ENCODE measurements at regions not wholly inside any gene's neighbourhood (a gene's known extent, or its start where the extent isn't known, plus 50 kb on each side); places are given as distances from the start of the nearest gene placed in this dataset.
"Not testable (repeated sequence)": the region's sequence is repeated elsewhere in the genome, so short reads cannot be mapped to it uniquely, and the experiment has no call there.

DNA sequence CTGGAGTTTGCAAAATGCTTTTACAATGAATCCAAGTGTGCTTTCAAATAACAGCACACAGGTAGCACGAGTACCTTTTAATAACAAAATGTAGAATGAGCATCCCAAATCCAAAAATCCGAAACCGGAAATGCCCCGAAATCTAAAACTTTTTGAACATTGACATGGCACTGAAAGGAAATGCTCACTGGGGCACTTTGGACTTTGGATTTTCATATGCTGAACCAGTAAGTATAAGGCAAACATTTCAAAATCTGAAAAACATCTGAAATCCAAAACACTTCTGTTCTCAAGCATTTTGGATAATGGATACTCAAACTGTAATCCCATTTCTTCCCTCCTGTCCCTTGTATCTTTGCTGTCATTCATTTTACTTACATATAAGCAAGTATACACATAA, 50.1 kb downstream of the GCNT4 start:
- DNase-seq (ENCODE audit: low read depth in 1 of 2, low spot score in 1 of 2): no peak

- DNase-seq (ENCODE audit: low read depth in 1 of 2, low spot score in 1 of 2): no peak
These were observed 56.4 kb downstream of the GCNT4 start for GRCh38 chr5:74995926-74996325.

- no peak for DNase-seq (ENCODE audit: low read depth in 1 of 2, low spot score in 1 of 2)
These were observed 57.5 kb downstream of the GCNT4 start for GRCh38 chr5:74994826-74995225.

DNA sequence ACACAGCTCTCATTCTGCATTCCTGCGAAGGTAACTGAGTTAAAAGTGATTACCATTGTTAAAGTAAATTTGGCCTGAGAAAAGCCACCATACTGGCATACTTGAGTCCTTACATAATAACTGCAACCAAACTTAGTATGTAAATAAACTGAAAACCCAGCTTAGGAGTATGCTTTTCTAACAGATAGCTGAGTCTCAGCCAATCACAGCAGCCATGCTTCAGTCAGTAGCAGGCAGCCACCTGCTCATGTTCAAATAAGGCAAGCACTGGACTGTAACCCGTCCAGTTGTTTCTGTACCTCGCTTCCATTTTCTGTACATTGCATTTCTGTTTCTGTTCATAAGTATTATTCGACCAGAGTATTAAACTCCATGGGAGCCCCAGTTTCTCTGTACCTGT, 58.6 kb downstream of the GCNT4 start:
- no peak for DNase-seq (ENCODE audit: low read depth in 1 of 2, low spot score in 1 of 2)

- no peak for DNase-seq (ENCODE audit: low read depth in 1 of 2, low spot score in 1 of 2)
These were observed 59.6 kb downstream of the GCNT4 start for GRCh38 chr5:74992791-74993190.

GRCh38 chr5:74991522-74991921, 60.8 kb downstream of the GCNT4 start:
- DNase-seq (ENCODE audit: low read depth in 1 of 2, low spot score in 1 of 2): no peak

DNA sequence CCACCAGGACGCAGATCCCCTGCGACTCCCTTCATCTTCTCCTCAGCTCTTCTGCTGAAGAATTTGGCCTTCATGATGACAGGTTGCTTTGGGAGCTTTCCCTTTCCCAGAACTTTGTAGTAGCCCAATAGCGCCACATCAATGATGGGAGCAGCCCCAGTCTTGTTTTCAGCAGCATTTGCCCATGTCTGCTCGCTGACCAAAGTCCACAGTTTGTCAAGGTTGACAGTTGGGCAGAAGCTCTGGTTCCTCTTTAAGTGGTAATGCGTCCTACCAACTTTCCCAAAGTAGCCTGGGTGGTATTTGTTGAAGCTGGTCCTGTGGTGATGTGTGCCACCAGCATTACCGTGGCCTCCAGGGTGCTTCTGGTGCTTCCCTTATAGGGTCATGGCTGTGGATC, 62.2 kb downstream of the GCNT4 start:
- DNase-seq (ENCODE audit: low read depth in 1 of 2, low spot score in 1 of 2): no peak

DNA sequence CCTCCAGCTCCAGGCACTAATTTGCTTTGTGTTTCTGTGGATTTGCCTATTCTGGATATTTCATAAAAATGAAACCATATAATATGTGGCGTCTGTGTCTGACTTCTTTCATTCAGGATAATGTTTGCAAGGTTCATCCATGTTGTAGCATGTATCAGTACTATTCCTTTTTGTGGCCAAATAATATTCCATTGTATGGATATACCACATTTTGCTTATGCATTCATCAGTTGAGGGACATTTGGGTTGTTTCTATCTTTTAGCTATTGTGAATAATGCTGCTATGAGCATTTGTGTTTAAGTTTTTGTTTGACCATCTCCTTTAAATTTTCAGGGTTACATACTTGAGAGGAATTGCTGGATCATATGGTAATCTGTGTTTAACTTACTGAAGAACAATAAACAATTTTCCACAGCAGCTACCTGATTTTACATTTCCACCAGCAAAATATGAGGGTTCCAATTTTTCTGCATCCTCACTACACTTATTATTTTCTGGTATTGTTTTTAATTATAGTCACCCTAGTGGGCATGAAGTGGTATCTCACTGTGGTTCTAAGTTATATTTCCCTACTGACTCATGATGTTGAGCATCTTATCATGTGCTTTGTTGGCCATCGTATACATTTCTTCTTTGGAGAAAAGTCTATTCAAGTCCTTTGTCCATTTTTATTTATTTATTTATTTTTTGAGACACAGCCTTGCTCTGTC, 63.9 kb downstream of the GCNT4 start:
- DNase-seq (ENCODE audit: low read depth in 1 of 2, low spot score in 1 of 2): no peak

DNA sequence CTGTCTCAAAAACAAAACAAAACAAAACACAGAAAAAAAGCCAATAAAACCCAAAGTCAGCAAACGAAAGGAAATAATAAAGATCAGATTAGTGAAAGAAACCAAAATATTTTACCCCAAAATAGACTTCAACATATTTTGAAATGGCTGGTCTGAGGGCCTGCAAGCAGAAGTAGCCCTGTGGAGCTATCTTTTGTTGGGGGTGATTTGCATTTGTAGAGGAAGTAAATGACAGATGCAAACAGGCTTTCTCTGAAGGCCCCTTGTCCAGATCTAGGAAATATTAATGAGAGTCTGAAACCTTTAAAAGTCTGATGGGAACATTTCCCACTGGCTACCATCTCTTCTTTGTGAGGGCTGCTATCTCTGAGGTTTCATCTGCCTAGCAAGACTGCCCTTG, 74.0 kb downstream of the GCNT4 start:
- no peak for DNase-seq (ENCODE audit: low read depth in 1 of 2, low spot score in 1 of 2)

- DNase-seq (ENCODE audit: low read depth in 1 of 2, low spot score in 1 of 2): no peak
These were observed 74.9 kb downstream of the GCNT4 start for GRCh38 chr5:74977471-74977870.

DNA sequence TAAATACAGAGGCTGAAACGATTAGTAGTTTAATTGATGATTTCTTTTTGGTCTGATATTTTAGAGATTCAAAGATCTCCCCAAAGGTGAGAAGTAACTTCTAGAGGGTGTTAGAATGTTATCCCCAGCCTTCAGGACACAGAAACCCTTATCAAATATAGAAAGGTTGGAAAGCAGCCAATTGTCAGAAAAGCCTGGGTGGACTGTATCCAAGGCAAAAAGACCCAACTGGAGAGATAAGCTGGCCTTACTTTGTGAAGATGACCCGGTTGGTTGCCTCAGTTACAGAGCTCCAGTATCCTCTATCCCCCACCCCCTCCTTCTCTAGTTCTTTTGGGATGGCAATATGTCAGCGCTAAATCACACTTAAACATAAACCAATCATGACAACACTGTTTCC, 75.7 kb downstream of the GCNT4 start:
- no peak for DNase-seq (ENCODE audit: low read depth in 1 of 2, low spot score in 1 of 2)

- no peak for DNase-seq (ENCODE audit: low read depth in 1 of 2, low spot score in 1 of 2)
These were observed 76.8 kb downstream of the GCNT4 start for GRCh38 chr5:74975582-74975981.

GRCh38 chr5:74974451-74975091, 77.8 kb downstream of the GCNT4 start:
- peak in 1 of 2 donors; percentile 1 for DNase-seq (ENCODE audit: low read depth in 1 of 2, low spot score in 1 of 2)

GRCh38 chr5:74973694-74974093, 78.7 kb downstream of the GCNT4 start:
- DNase-seq (ENCODE audit: low read depth in 1 of 2, low spot score in 1 of 2): no peak

DNA sequence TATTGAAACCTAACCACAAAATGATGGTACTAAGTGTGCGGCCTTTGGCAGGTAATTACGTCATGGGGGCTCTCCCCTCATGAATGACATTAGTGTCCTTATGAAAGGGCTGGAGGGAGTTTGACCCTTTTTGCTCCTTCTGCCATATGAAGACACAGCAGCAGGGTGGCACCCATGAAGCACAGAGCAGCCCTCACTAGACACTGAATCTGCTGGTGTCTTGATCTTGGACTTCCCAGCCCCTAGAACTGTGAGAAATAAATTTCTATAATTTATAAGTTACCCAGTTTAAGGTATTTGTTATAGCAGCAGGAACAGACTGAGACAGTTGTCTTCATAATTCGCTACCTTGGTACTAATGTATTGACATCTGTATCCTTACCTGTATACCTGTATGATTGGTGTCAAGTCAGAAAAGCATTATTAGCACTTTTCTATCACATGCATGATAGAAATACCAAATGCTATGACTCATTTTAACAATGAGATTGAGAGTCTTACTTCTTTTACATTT, 80.4 kb downstream of the GCNT4 start:
- DNase-seq (ENCODE audit: low read depth in 1 of 2, low spot score in 1 of 2): no peak

GRCh38 chr5:74970891-74971290, 81.5 kb downstream of the GCNT4 start:
- DNase-seq (ENCODE audit: low read depth in 1 of 2, low spot score in 1 of 2): not testable (repeated sequence)

DNA sequence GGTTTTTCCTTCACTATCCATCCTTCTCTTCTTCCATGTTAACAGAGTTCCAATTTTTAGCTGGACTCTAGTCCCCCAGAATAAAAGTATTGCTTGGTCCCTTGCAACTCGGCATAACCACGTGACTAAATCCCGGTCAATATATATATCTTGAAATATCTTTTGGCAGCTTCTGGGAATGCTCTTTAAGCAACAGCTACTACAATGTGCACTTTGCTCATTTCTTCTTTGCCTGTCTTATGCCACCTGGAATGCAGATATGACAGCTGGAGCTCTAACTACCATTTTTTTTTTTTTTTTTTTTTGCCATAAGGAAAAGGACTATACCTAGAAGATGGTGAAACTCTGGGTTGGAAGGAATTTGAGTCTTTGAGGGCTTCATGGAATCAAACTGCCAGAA, 82.6 kb downstream of the GCNT4 start:
- DNase-seq (ENCODE audit: low read depth in 1 of 2, low spot score in 1 of 2): no peak

GRCh38 chr5:74966141-74967026, 86.0 kb downstream of the GCNT4 start:
- no peak for DNase-seq (ENCODE audit: low read depth in 1 of 2, low spot score in 1 of 2)

- DNase-seq (ENCODE audit: low read depth in 1 of 2, low spot score in 1 of 2): no peak
These were observed 89.0 kb downstream of the GCNT4 start for GRCh38 chr5:74963407-74963806.

GRCh38 chr5:74957906-74958305, 91.7 kb upstream of the FAM169A start:
- no peak for DNase-seq (ENCODE audit: low read depth in 1 of 2, low spot score in 1 of 2)

- no peak for DNase-seq (ENCODE audit: low read depth in 1 of 2, low spot score in 1 of 2)
These were observed 91.0 kb upstream of the FAM169A start for GRCh38 chr5:74957029-74957784.
